ENCODE measurements at regions not wholly inside any gene's neighbourhood (a gene's known extent, or its start where the extent isn't known, plus 50 kb on each side); places are given as distances from the start of the nearest gene placed in this dataset.
"Not testable (repeated sequence)": the region's sequence is repeated elsewhere in the genome, so short reads cannot be mapped to it uniquely, and the experiment has no call there.

GRCh38 chrX:122279746-122280145, 904.3 kb upstream of the GRIA3 start:
- WGBS (ENCODE audit: insufficient coverage): no CpG with 5 or more reads among the region's 1 CpG
- H3K9me3 Mint-ChIP-seq: peaks cover 0 to 2% (median 0%) of the 10 kb centered on the region in 7 donors
- H3K4me2 ChIP-seq (replicated peaks; ENCODE audit: extremely low read depth, low read length, poor library complexity, severe bottlenecking): no peak overlapping the region
- H3K36me3 ChIP-seq (replicated peaks in 1 of 2; ENCODE audit: control insufficient read depth in 1 of 2, insufficient read depth in 2 of 2, low read length in 2 of 2): no peaks in the 10 kb centered on the region
- no peak overlapping the region for H3K4me3 ChIP-seq (replicated peaks in 1 of 3; ENCODE audit: low read depth in 2 of 3, low read length in 3 of 3)
- H3K9me3 ChIP-seq (replicated peaks in 1 of 2; ENCODE audit: control insufficient read depth in 1 of 2, insufficient read depth in 1 of 2, low read length in 2 of 2): no peaks in the 10 kb centered on the region
- H3K4me1 ChIP-seq (ENCODE audit: control insufficient read depth in 1 of 2, insufficient read depth in 2 of 2, low read length in 2 of 2): no peaks in the 10 kb centered on the region
- H3K36me3 Mint-ChIP-seq: no peaks in the 10 kb centered on the region
- H4K20me1 ChIP-seq (ENCODE audit: insufficient read depth, low read length): no peaks in the 10 kb centered on the region
- H2AFZ ChIP-seq (ENCODE audit: insufficient read depth, low read depth, low read length, poor library complexity, severe bottlenecking): no peak overlapping the region
- H3K27me3 ChIP-seq (ENCODE audit: control insufficient read depth in 2 of 2, insufficient read depth in 2 of 2, low read length in 2 of 2): no peaks in the 10 kb centered on the region
- DNase-seq: no peak
- H3K27ac Mint-ChIP-seq: no peak overlapping the region
- H3K27ac ChIP-seq (ENCODE audit: low read depth in 1 of 2, low read length in 2 of 2): no peak overlapping the region
- intact Hi-C loops (cut with micrococcal nuclease): no loop called here
- H3K4me3 Mint-ChIP-seq: no peak overlapping the region
- H3K9ac ChIP-seq (ENCODE audit: insufficient read depth, low read length, poor library complexity, severe bottlenecking): no peak overlapping the region
- TF ChIP-seq, protein P1, sequence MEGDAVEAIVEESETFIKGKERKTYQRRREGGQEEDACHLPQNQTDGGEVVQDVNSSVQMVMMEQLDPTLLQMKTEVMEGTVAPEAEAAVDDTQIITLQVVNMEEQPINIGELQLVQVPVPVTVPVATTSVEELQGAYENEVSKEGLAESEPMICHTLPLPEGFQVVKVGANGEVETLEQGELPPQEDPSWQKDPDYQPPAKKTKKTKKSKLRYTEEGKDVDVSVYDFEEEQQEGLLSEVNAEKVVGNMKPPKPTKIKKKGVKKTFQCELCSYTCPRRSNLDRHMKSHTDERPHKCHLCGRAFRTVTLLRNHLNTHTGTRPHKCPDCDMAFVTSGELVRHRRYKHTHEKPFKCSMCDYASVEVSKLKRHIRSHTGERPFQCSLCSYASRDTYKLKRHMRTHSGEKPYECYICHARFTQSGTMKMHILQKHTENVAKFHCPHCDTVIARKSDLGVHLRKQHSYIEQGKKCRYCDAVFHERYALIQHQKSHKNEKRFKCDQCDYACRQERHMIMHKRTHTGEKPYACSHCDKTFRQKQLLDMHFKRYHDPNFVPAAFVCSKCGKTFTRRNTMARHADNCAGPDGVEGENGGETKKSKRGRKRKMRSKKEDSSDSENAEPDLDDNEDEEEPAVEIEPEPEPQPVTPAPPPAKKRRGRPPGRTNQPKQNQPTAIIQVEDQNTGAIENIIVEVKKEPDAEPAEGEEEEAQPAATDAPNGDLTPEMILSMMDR (IDR thresholded peaks at IDR 0.05): no peak
- H3K4me1 Mint-ChIP-seq: no peaks in the 10 kb centered on the region
- no peaks in the 10 kb centered on the region for H3K79me2 ChIP-seq (ENCODE audit: insufficient read depth, low read length)
- peaks cover 0 to 1% (median 0%) of the 10 kb centered on the region in 3 donors for H3K27me3 Mint-ChIP-seq (ENCODE audit: low read depth in 3 of 3)

- H3K9ac ChIP-seq (ENCODE audit: insufficient read depth, low read length, poor library complexity, severe bottlenecking); H3K4me2 ChIP-seq (replicated peaks; ENCODE audit: extremely low read depth, low read length, poor library complexity, severe bottlenecking); H4K20me1 ChIP-seq (ENCODE audit: insufficient read depth, low read length); H3K4me1 Mint-ChIP-seq; H3K9me3 ChIP-seq (replicated peaks in 1 of 2; ENCODE audit: control insufficient read depth in 1 of 2, insufficient read depth in 1 of 2, low read length in 2 of 2); DNase-seq; H3K27me3 Mint-ChIP-seq (ENCODE audit: low read depth in 3 of 3); H3K79me2 ChIP-seq (ENCODE audit: insufficient read depth, low read length); H3K27me3 ChIP-seq (ENCODE audit: control insufficient read depth in 2 of 2, insufficient read depth in 2 of 2, low read length in 2 of 2); H3K27ac ChIP-seq (ENCODE audit: low read depth in 1 of 2, low read length in 2 of 2); H3K36me3 Mint-ChIP-seq; H3K27ac Mint-ChIP-seq; H3K4me3 Mint-ChIP-seq; H3K36me3 ChIP-seq (replicated peaks in 1 of 2; ENCODE audit: control insufficient read depth in 1 of 2, insufficient read depth in 2 of 2, low read length in 2 of 2); H2AFZ ChIP-seq (ENCODE audit: insufficient read depth, low read depth, low read length, poor library complexity, severe bottlenecking); H3K4me1 ChIP-seq (ENCODE audit: control insufficient read depth in 1 of 2, insufficient read depth in 2 of 2, low read length in 2 of 2); intact Hi-C loops (cut with micrococcal nuclease); H3K4me3 ChIP-seq (replicated peaks in 1 of 3; ENCODE audit: low read depth in 2 of 3, low read length in 3 of 3): not testable (repeated sequence)
- WGBS (ENCODE audit: insufficient coverage): 100% methylated on average over 1 of the region's 5 CpGs
- peaks cover 0 to 13% (median 4%) of the 10 kb centered on the region in 7 donors for H3K9me3 Mint-ChIP-seq
These were observed 884.3 kb upstream of the GRIA3 start for GRCh38 chrX:122299822-122300221.

All from CD14-positive monocyte (primary cell).